H1 (cell line): ENCODE measurements at regions not wholly inside any gene's neighbourhood (a gene's known extent, or its start where the extent isn't known, plus 50 kb on each side); places are given as distances from the start of the nearest gene placed in this dataset.

Experiments
- CTCF ChIA-PET: fragments of 300-600 bp; sonication (Branson Sonifier 250); formaldehyde crosslinking; loops from one replicate; lab custom pipeline; 2021; ENCODE audit not compliant: partially characterized antibody; lab: Charles Lee
- POLR2A ChIA-PET: fragments of 300-600 bp; sonication (Branson Sonifier 250); formaldehyde crosslinking; loops from one replicate; lab custom pipeline; 2021; ENCODE audit warnings: inconsistent platforms; ENCODE audit not compliant: partially characterized antibody; lab: Charles Lee
- DNase-seq, 2 experiments: peaks; one replicate each; pipeline versions ENCODE4 v3.0.0 to v3.0.0-alpha.2; 2010 to 2022; ENCODE audit warnings: low spot score in 2 of 2, low read depth in 1 of 2, mixed read lengths in 1 of 2
- FAIRE-seq: peaks from 2 replicates; lab custom pipeline; 2011; peaks lifted over from hg19 to GRCh38; lab: Jason Lieb, UNC
- H2AFZ ChIP-seq: 2 replicates; pipeline ENCODE4 v1.8.1; 2012; ENCODE audit warnings: low read length, inconsistent platforms
- H2AK5ac ChIP-seq: 2 replicates; pipeline ENCODE4 v1.6.1; 2013; ENCODE audit warnings: low read depth, low read length
- H2BK120ac ChIP-seq: replicated peaks from 2 replicates; pipeline ENCODE3; 2013; ENCODE audit warnings: low read depth, low read length, inconsistent platforms
- H2BK12ac ChIP-seq: 2 replicates; pipeline ENCODE4 v1.6.1; 2013; ENCODE audit warnings: low read depth, low read length
- H2BK15ac ChIP-seq: 2 replicates; pipeline ENCODE4 v1.6.1; 2013; ENCODE audit warnings: low read length
- H2BK20ac ChIP-seq: 2 replicates; pipeline ENCODE4 v1.6.1; 2013; ENCODE audit warnings: low read length
- H2BK5ac ChIP-seq: 2 replicates; pipeline ENCODE4 v1.6.1; 2013; ENCODE audit warnings: low read depth, low read length
- H3K14ac ChIP-seq: 2 replicates; pipeline ENCODE4 v1.6.1; 2013; ENCODE audit warnings: inconsistent platforms; ENCODE audit not compliant: insufficient read length
- H3K18ac ChIP-seq: 2 replicates; pipeline ENCODE4 v1.6.1; 2013; ENCODE audit warnings: low read length; ENCODE audit errors: extremely low read depth
- H3K23ac ChIP-seq: 2 replicates; pipeline ENCODE4 v1.6.1; 2013; ENCODE audit warnings: inconsistent platforms; ENCODE audit not compliant: insufficient read length
- H3K23me2 ChIP-seq: 2 replicates; pipeline ENCODE4 v1.6.1; 2013; ENCODE audit warnings: low read depth, low read length
- H3K27ac ChIP-seq: 2 replicates; pipeline ENCODE4 v1.6.1; 2011; ENCODE audit warnings: low read depth, low read length, inconsistent platforms
- H3K27me3 ChIP-seq, 4 experiments: replicated peaks in 1 of 4; 1 replicate in 1 of 4; 2 replicates in 3 of 4; pipeline versions ENCODE4 v1.6.1 to v1.8.1; 2011 to 2013; ENCODE audit warnings: low read length in 3 of 4, mild to moderate bottlenecking in 3 of 4, inconsistent platforms in 2 of 4, mixed read lengths in 2 of 4, moderate library complexity in 1 of 4; ENCODE audit not compliant: control insufficient read depth in 3 of 4, insufficient read depth in 3 of 4; ENCODE audit errors: extremely low read depth in 1 of 4
- H3K36me3 ChIP-seq, 4 experiments: 2 replicates each; pipeline versions ENCODE4 v1.6.1 to v1.8.1; 2011 to 2013; ENCODE audit warnings: mild to moderate bottlenecking in 4 of 4, low read length in 3 of 4, moderate library complexity in 2 of 4, control low read depth in 1 of 4, inconsistent platforms in 1 of 4; ENCODE audit not compliant: insufficient read depth in 4 of 4, control insufficient read depth in 2 of 4
- H3K4ac ChIP-seq: replicated peaks from 2 replicates; pipeline ENCODE3; 2013; ENCODE audit warnings: low read length, low read depth, mixed read lengths, inconsistent platforms; ENCODE audit not compliant: insufficient read length
- H3K4me1 ChIP-seq, 4 experiments: replicated peaks in 1 of 4; 1 replicate in 1 of 4; 2 replicates in 3 of 4; pipeline versions ENCODE4 v1.6.1 to v1.8.1; 2011 to 2013; ENCODE audit warnings: low read length in 3 of 4, inconsistent platforms in 2 of 4, mixed read lengths in 1 of 4; ENCODE audit not compliant: insufficient read depth in 4 of 4, control insufficient read depth in 3 of 4
- H3K4me2 ChIP-seq, 2 experiments: 2 replicates each; pipeline versions ENCODE4 v1.6.1 to v1.8.1; 2011 to 2013; ENCODE audit warnings: low read depth in 2 of 2, low read length in 2 of 2, control low read depth in 1 of 2, inconsistent platforms in 1 of 2, mild to moderate bottlenecking in 1 of 2; ENCODE audit not compliant: insufficient read depth in 1 of 2
- H3K4me3 ChIP-seq, 4 experiments: fragments of 200-600, 300-600 bp in 1 of 4; sonication (generic), shearing (Covaris generic), sonication (Bioruptor Twin) in 1 of 4; 2 replicates each; pipeline versions ENCODE4 v1.5.1 to v1.8.1; 2011 to 2016; ENCODE audit warnings: low read length in 4 of 4, low read depth in 3 of 4, control low read depth in 2 of 4, inconsistent platforms in 2 of 4, mild to moderate bottlenecking in 2 of 4, mixed read lengths in 1 of 4, moderate library complexity in 1 of 4; ENCODE audit not compliant: insufficient read depth in 2 of 4; ENCODE audit errors: extremely low read depth in 1 of 4
- H3K56ac ChIP-seq: replicated peaks from 2 replicates; pipeline ENCODE3; 2013; ENCODE audit warnings: low read depth, mild to moderate bottlenecking, mixed read lengths, low read length, inconsistent platforms; ENCODE audit not compliant: insufficient read length
- H3K79me1 ChIP-seq: 2 replicates; pipeline ENCODE4 v1.6.1; 2013; ENCODE audit warnings: low read depth, low read length, control low read depth
- H3K79me2 ChIP-seq, 2 experiments: 2 replicates each; pipeline versions ENCODE4 v1.6.1 to v1.8.1; 2012 to 2013; ENCODE audit warnings: low read length in 2 of 2, mild to moderate bottlenecking in 2 of 2, inconsistent platforms in 1 of 2; ENCODE audit not compliant: insufficient read depth in 2 of 2, control insufficient read depth in 1 of 2
- H3K9ac ChIP-seq, 4 experiments: replicated peaks in 1 of 4; 1 replicate in 1 of 4; 2 replicates in 3 of 4; pipeline versions ENCODE4 v1.6.1 to v1.8.1; 2011 to 2013; ENCODE audit warnings: low read depth in 3 of 4, low read length in 3 of 4, control low read depth in 2 of 4, mild to moderate bottlenecking in 2 of 4, moderate library complexity in 2 of 4, inconsistent platforms in 1 of 4; ENCODE audit errors: extremely low read depth in 1 of 4
- H3K9me3 ChIP-seq, 2 experiments: 2 replicates each; pipeline versions ENCODE4 v1.6.1 to v1.8.1; 2012 to 2013; ENCODE audit warnings: mild to moderate bottlenecking in 2 of 2, moderate library complexity in 2 of 2, control low read depth in 1 of 2, inconsistent platforms in 1 of 2, low read depth in 1 of 2, low read length in 1 of 2, mixed read lengths in 1 of 2; ENCODE audit not compliant: insufficient read depth in 2 of 2
- H4K20me1 ChIP-seq, 2 experiments: replicated peaks in 1 of 2; 2 replicates each; pipeline versions ENCODE3 to v1.8.1; 2011 to 2013; ENCODE audit warnings: inconsistent platforms in 2 of 2, low read length in 2 of 2, mild to moderate bottlenecking in 1 of 2; ENCODE audit not compliant: insufficient read depth in 2 of 2, control insufficient read depth in 1 of 2
- H4K5ac ChIP-seq: 2 replicates; pipeline ENCODE4 v1.6.1; 2013; ENCODE audit warnings: low read length, low read depth, mixed read lengths, inconsistent platforms; ENCODE audit not compliant: insufficient read length
- H4K8ac ChIP-seq: 2 replicates; pipeline ENCODE4 v1.8.0; 2013; ENCODE audit warnings: mild to moderate bottlenecking, moderate library complexity, low read length, inconsistent platforms; ENCODE audit not compliant: insufficient read depth; ENCODE audit errors: extremely low read depth
- H4K91ac ChIP-seq: replicated peaks from 2 replicates; pipeline ENCODE3; 2013; ENCODE audit warnings: low read length, mixed read lengths, inconsistent platforms; ENCODE audit not compliant: insufficient read length
- FOSL1 ChIP-seq: IDR thresholded peaks from 2 replicates; pipeline ENCODE4 v1.6.1; 2011; ENCODE audit warnings: mild to moderate bottlenecking, low read depth, low read length, moderate library complexity; ENCODE audit not compliant: insufficient read depth
- JUN ChIP-seq: IDR thresholded peaks from 2 replicates; pipeline ENCODE4 v1.6.1; 2011; ENCODE audit warnings: low read depth, mild to moderate bottlenecking, improper control_type of control experiment, low read length
- POU5F1 ChIP-seq: IDR thresholded peaks from 2 replicates; pipeline ENCODE4 v1.6.1; 2011; ENCODE audit warnings: low read depth, mild to moderate bottlenecking, low read length, moderate library complexity
- SAP30 ChIP-seq: fragments of 300-600 bp; sonication (generic); IDR thresholded peaks from 2 replicates; pipeline ENCODE4 v1.7.1; 2012; ENCODE audit warnings: low read length, moderate library complexity, mild to moderate bottlenecking, inconsistent platforms; ENCODE audit not compliant: insufficient read depth, insufficient replicate concordance
- ZNF274 ChIP-seq: IDR thresholded peaks from 2 replicates; pipeline ENCODE4 v1.7.0; 2012; ENCODE audit warnings: low read length, borderline replicate concordance; ENCODE audit errors: extremely low read depth

- H4K8ac ChIP-seq = no peak overlapping the region
- no peak overlapping the region for H4K91ac ChIP-seq
- H2AFZ ChIP-seq = no peak overlapping the region
- H2BK12ac ChIP-seq = no peak overlapping the region
- H3K23ac ChIP-seq = no peak overlapping the region
- no peaks in the 10 kb centered on the region for H3K36me3 ChIP-seq
- H3K4me2 ChIP-seq = no peak overlapping the region
- CTCF ChIA-PET = interaction anchor here (1.0 to 1.7 kb wide), 4 partner anchors 12 to 224 kb away, joined by 3 to 8 read pairs (median 3); no protein-coding TSS in a partner anchor
- H3K23me2 ChIP-seq = no peaks in the 10 kb centered on the region
- H3K4ac ChIP-seq = no peak overlapping the region
- no peak overlapping the region for H2AK5ac ChIP-seq
- no peaks in the 10 kb centered on the region for H3K79me1 ChIP-seq
- H3K14ac ChIP-seq = no peak overlapping the region
- H4K5ac ChIP-seq = no peak overlapping the region
- no peak overlapping the region for H3K56ac ChIP-seq
- no peak overlapping the region for H2BK5ac ChIP-seq
- no peaks in the 10 kb centered on the region for H3K4me1 ChIP-seq
- DNase-seq = no peak
- TF ChIP-seq FOSL1 (no peak), JUN (no peak), POU5F1 (no peak), ZNF274 (no peak), SAP30 (no peak)
- H3K18ac ChIP-seq = no peak overlapping the region
- H3K9me3 ChIP-seq = no peaks in the 10 kb centered on the region
- H2BK120ac ChIP-seq = no peak overlapping the region
- no peak overlapping the region for H2BK15ac ChIP-seq
- no peak overlapping the region for H2BK20ac ChIP-seq
- POLR2A ChIA-PET = interaction anchor here (0.6 to 1.0 kb wide), 4 partner anchors 9 to 259 kb away, joined by 3 to 5 read pairs (median 3); no protein-coding TSS in a partner anchor
- H3K79me2 ChIP-seq = no peaks in the 10 kb centered on the region
- no peaks in the 10 kb centered on the region for H3K27me3 ChIP-seq
- H3K27ac ChIP-seq = no peak overlapping the region
- no peak overlapping the region for H3K9ac ChIP-seq
- no peak overlapping the region for H3K4me3 ChIP-seq
- H4K20me1 ChIP-seq = peaks cover 0 to 2% of the 10 kb centered on the region in 2 experiments
- FAIRE-seq = no peak
Measured at GRCh38 chr1:185446131-185446530, 129.1 kb upstream of the IVNS1ABP start.
